CD4-positive, alpha-beta T cell treated with Interleukin-1 beta for 1 hour (primary cell): ENCODE measurements at regions not wholly inside any gene's neighbourhood (a gene's known extent, or its start where the extent isn't known, plus 50 kb on each side); places are given as distances from the start of the nearest gene placed in this dataset.

Experiments
- DNase-seq, 2 donors: peaks; one replicate each; pipeline ENCODE4 v3.0.0-alpha.2; 2020 to 2022

- DNase-seq: no peak
Observed at GRCh38 chr18:59752666-59753065, 55.4 kb upstream of the CCBE1 start.

GRCh38 chr18:59751186-59751585 is 54.0 kb upstream of the CCBE1 start:
- DNase-seq: no peak

GRCh38 chr18:59748628-59749360 is 51.6 kb upstream of the CCBE1 start:
- no peak for DNase-seq
